SK-N-MC (cell line): ENCODE measurements at regions not wholly inside any gene's neighbourhood (a gene's known extent, or its start where the extent isn't known, plus 50 kb on each side); places are given as distances from the start of the nearest gene placed in this dataset.

Experiments
- EZH2 ChIP-seq: fragments of 200-600 bp; sonication (generic); IDR thresholded peaks from one replicate; pipeline ENCODE4 v1.6.1; 2017; ENCODE audit warnings: antibody characterized with exemption
- FOXP2 ChIP-seq: optimal IDR thresholded peaks from 2 replicates; pipeline ENCODE3; 2011; ENCODE audit warnings: mild to moderate bottlenecking, moderate library complexity; ENCODE audit not compliant: insufficient read depth; ENCODE audit errors: extremely low read length, control extremely low read depth
- POLR2AphosphoS5 ChIP-seq: IDR thresholded peaks from 2 replicates; pipeline ENCODE4 v1.6.1; 2012; ENCODE audit warnings: mild to moderate bottlenecking, low read depth, low read length, borderline replicate concordance

GRCh38 chr1:221234791-221235190, 355.5 kb downstream of the HLX start:
- no peak for TF ChIP-seq EZH2
- no peak for TF ChIP-seq FOXP2
- no peak for TF ChIP-seq POLR2AphosphoS5
